Panc1 (cell line): ENCODE measurements at regions not wholly inside any gene's neighbourhood (a gene's known extent, or its start where the extent isn't known, plus 50 kb on each side); places are given as distances from the start of the nearest gene placed in this dataset.

Experiments used
- ATAC-seq: fragments of 200-7000 bp; cut with Tn5 transposase; 2 replicates; pipeline ENCODE4 v1.9.1; 2020; ENCODE audit warnings: mild to moderate bottlenecking, moderate library complexity
- BruUV-seq: library from RNA; stranded (reverse); fragments of 400-500 nt; replicated peaks from 2 replicates; lab custom pipeline; 2021; lab: Mats Ljungman, UMichigan
- CTCF ChIA-PET: fragments of 300-600 bp; sonication (Branson Sonifier 250); formaldehyde crosslinking; loops from one replicate; lab custom pipeline; 2022; ENCODE audit warnings: antibody characterized with exemption; lab: Charles Lee
- POLR2A ChIA-PET: fragments of 300-600 bp; sonication (Branson Sonifier 250); formaldehyde crosslinking; loops from one replicate; lab custom pipeline; 2022; ENCODE audit warnings: antibody characterized with exemption; lab: Charles Lee
- DNase-seq: peaks from one replicate; pipeline ENCODE4 v3.0.0-alpha.2; 2010; ENCODE audit warnings: low read depth, low spot score
- H3K27ac ChIP-seq: 2 replicates; pipeline ENCODE4 v1.5.1; 2011; ENCODE audit warnings: mild to moderate bottlenecking, low read length, inconsistent platforms
- H3K27me3 ChIP-seq: fragments of 200-500 bp; sonication (Bioruptor generic); 2 replicates; pipeline ENCODE4 v1.6.0; 2014; ENCODE audit warnings: low read length, inconsistent platforms; ENCODE audit not compliant: control insufficient read depth, insufficient read depth
- H3K36me3 ChIP-seq: fragments of 200-500 bp; sonication (Bioruptor generic); 2 replicates; pipeline ENCODE4 v1.5.1; 2014; ENCODE audit warnings: inconsistent platforms, mild to moderate bottlenecking, low read length, moderate library complexity; ENCODE audit not compliant: control insufficient read depth, insufficient read depth
- H3K4me1 ChIP-seq: 2 replicates; pipeline ENCODE4 v1.5.1; 2011; ENCODE audit warnings: inconsistent platforms, mild to moderate bottlenecking, low read length, moderate library complexity; ENCODE audit not compliant: control insufficient read depth, insufficient read depth
- H3K4me3 ChIP-seq, 2 experiments: 2 replicates each; pipeline ENCODE4 v1.5.1; 2011 to 2012; ENCODE audit warnings: low read depth in 2 of 2, low read length in 2 of 2, mild to moderate bottlenecking in 2 of 2, inconsistent platforms in 1 of 2, moderate library complexity in 1 of 2
- H3K9me3 ChIP-seq: fragments of 200-500 bp; sonication (Bioruptor generic); 2 replicates; pipeline ENCODE4 v1.5.1; 2014; ENCODE audit warnings: low read depth, mild to moderate bottlenecking, inconsistent platforms, low read length, moderate library complexity; ENCODE audit not compliant: control insufficient read depth, insufficient read depth
- POLR2AphosphoS5 ChIP-seq: IDR thresholded peaks from 2 replicates; pipeline ENCODE4 v1.6.1; 2012; ENCODE audit warnings: mild to moderate bottlenecking, low read depth, low read length, moderate library complexity
- REST ChIP-seq, 2 experiments: IDR thresholded peaks; 2 replicates each; pipeline ENCODE4 v1.6.1; 2011 to 2012; ENCODE audit warnings: low read depth in 2 of 2, control low read depth in 1 of 2, low read length in 1 of 2, mild to moderate bottlenecking in 1 of 2, moderate library complexity in 1 of 2; ENCODE audit not compliant: insufficient read depth in 1 of 2
- SIN3A ChIP-seq: IDR thresholded peaks from 2 replicates; pipeline ENCODE4 v1.6.1; 2012; ENCODE audit warnings: low read depth, mild to moderate bottlenecking, low read length, moderate library complexity, borderline replicate concordance; ENCODE audit not compliant: insufficient read depth
- TCF7L2 ChIP-seq: IDR thresholded peaks from 2 replicates; pipeline ENCODE4 v1.6.1; 2011; ENCODE audit warnings: mild to moderate bottlenecking, low read depth, low read length, inconsistent platforms
- in situ Hi-C: cut with HindIII; loops from 2 replicates; pipeline ENCODE4 v1.10.0; 2016; ENCODE audit warnings: low sequenced_read_pairs, low pct_unique_long_range_greater_than_20kb
- intact Hi-C: fragments of 100-400 bp; cut with micrococcal nuclease; formaldehyde crosslinking; loops from one replicate; pipeline ENCODE4 v1.10.0; 2022; ENCODE audit not compliant: unreplicated experiment
- TF ChIP-seq, protein P1 (sequence below): fragments of 450-650 bp; IDR thresholded peaks from 2 replicates; pipeline ENCODE4 v1.5.1; 2017; ENCODE audit warnings: mild to moderate bottlenecking

DNA sequence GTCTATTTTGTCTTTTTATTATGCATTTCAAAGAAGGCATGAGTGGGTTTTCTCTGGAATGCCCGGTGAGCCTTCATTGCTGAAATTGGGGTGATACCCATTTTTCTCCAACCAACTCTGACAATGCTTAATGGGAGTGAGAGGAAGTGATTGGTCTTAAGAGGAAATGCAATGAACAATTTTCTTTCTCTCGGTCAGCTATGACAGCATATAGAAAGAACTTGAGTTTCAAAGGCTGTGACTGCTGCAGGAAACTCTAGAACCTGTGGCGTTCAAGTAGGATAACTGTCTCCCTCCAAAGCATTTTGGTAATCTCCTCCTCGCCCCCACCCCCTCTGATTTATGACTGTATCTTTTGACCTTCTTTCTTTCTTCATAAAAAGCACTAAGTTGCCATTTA, 155.9 kb downstream of the LYPLAL1 start:
- Histone ChIP-seq H3K27ac (no peak overlapping the region), H3K27me3 (no peaks in the 10 kb centered on the region), H3K4me1 (no peaks in the 10 kb centered on the region), H3K4me3 (no peak overlapping the region), H3K36me3 (no peaks in the 10 kb centered on the region), H3K9me3 (no peaks in the 10 kb centered on the region)
- TF ChIP-seq POLR2AphosphoS5: no peak
- TF ChIP-seq TCF7L2: no peak
- TF ChIP-seq, protein P1, sequence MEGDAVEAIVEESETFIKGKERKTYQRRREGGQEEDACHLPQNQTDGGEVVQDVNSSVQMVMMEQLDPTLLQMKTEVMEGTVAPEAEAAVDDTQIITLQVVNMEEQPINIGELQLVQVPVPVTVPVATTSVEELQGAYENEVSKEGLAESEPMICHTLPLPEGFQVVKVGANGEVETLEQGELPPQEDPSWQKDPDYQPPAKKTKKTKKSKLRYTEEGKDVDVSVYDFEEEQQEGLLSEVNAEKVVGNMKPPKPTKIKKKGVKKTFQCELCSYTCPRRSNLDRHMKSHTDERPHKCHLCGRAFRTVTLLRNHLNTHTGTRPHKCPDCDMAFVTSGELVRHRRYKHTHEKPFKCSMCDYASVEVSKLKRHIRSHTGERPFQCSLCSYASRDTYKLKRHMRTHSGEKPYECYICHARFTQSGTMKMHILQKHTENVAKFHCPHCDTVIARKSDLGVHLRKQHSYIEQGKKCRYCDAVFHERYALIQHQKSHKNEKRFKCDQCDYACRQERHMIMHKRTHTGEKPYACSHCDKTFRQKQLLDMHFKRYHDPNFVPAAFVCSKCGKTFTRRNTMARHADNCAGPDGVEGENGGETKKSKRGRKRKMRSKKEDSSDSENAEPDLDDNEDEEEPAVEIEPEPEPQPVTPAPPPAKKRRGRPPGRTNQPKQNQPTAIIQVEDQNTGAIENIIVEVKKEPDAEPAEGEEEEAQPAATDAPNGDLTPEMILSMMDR: no peak
- no peak for TF ChIP-seq REST (IDR thresholded peaks at IDR 0.05; ENCODE audit: insufficient read depth in 1 of 2, low read depth in 2 of 2, low read length in 1 of 2)
- TF ChIP-seq SIN3A: no peak
- ChIA-PET POLR2A (no interaction called here), CTCF (interaction anchor here (0.8 kb wide), 1 partner anchor 970 kb away, joined by 4 read pairs; no protein-coding TSS in a partner anchor)
- DNase-seq: no peak
- intact Hi-C loops (no loop called here), in situ Hi-C loops (no loop called here)
- no peak for ATAC-seq
- no TSS peak for BruUV-seq

- TF ChIP-seq TCF7L2: no peak
- TF ChIP-seq POLR2AphosphoS5: no peak
- TF ChIP-seq, protein P1: no peak
- TF ChIP-seq SIN3A: no peak
- TF ChIP-seq REST (IDR thresholded peaks at IDR 0.05; ENCODE audit: insufficient read depth in 1 of 2, low read depth in 2 of 2, low read length in 1 of 2): no peak
- DNase-seq (no peak), ATAC-seq (no peak)
- in situ Hi-C loops (no loop called here), intact Hi-C loops (no loop called here)
- BruUV-seq: no TSS peak
- no peak overlapping the region for H3K4me3 ChIP-seq
- no peaks in the 10 kb centered on the region for H3K4me1 ChIP-seq
- H3K9me3 ChIP-seq: no peaks in the 10 kb centered on the region
- ChIA-PET CTCF (no interaction called here), POLR2A (no interaction called here)
- no peaks in the 10 kb centered on the region for H3K27me3 ChIP-seq
- H3K36me3 ChIP-seq: no peaks in the 10 kb centered on the region
- H3K27ac ChIP-seq: no peak overlapping the region
These were observed 153.2 kb downstream of the LYPLAL1 start for GRCh38 chr1:219326843-219327242.
